ENCODE measurements at regions not wholly inside any gene's neighbourhood (a gene's known extent, or its start where the extent isn't known, plus 50 kb on each side); places are given as distances from the start of the nearest gene placed in this dataset.

- 91% methylated on average over 2 of the region's 2 CpGs; no CpG with 5 or more reads in 1 of the 2 donors for WGBS, 2 donors (ENCODE audit: low coverage in 1 of 2)
- Histone ChIP-seq H3K27ac (no peak overlapping the region), H3K4me1 (no peaks in the 10 kb centered on the region), H3K36me3 (no peaks in the 10 kb centered on the region), H3K4me3 (no peak overlapping the region), H3K27me3 (peaks cover 15% of the 10 kb centered on the region), H3K9me3 (peaks cover 0 to 8% (median 0%) of the 10 kb centered on the region in 3 donors)
- no peak for ATAC-seq
- TF ChIP-seq POLR2A (IDR thresholded peaks at IDR 0.05) (no peak), POLR2AphosphoS5 (IDR thresholded peaks at IDR 0.05) (no peak), EP300 (IDR thresholded peaks at IDR 0.05) (no peak)
- TF ChIP-seq, protein P1, sequence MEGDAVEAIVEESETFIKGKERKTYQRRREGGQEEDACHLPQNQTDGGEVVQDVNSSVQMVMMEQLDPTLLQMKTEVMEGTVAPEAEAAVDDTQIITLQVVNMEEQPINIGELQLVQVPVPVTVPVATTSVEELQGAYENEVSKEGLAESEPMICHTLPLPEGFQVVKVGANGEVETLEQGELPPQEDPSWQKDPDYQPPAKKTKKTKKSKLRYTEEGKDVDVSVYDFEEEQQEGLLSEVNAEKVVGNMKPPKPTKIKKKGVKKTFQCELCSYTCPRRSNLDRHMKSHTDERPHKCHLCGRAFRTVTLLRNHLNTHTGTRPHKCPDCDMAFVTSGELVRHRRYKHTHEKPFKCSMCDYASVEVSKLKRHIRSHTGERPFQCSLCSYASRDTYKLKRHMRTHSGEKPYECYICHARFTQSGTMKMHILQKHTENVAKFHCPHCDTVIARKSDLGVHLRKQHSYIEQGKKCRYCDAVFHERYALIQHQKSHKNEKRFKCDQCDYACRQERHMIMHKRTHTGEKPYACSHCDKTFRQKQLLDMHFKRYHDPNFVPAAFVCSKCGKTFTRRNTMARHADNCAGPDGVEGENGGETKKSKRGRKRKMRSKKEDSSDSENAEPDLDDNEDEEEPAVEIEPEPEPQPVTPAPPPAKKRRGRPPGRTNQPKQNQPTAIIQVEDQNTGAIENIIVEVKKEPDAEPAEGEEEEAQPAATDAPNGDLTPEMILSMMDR (IDR thresholded peaks at IDR 0.05) = no peak
Observed at GRCh38 chr14:97172644-97173043, 375.5 kb downstream of the VRK1 start.

GRCh38 chr14:97177016-97177415 lies 379.8 kb downstream of the VRK1 start:
- Histone ChIP-seq H3K27ac (no peak overlapping the region), H3K36me3 (no peaks in the 10 kb centered on the region), H3K4me1 (no peaks in the 10 kb centered on the region), H3K9me3 (peaks cover 0 to 8% (median 0%) of the 10 kb centered on the region in 3 donors), H3K4me3 (no peak overlapping the region), H3K27me3 (peaks cover 25% of the 10 kb centered on the region)
- WGBS, 2 donors (ENCODE audit: low coverage in 1 of 2) = 35 to 58% methylated on average over 4 of the region's 6 CpGs
- ATAC-seq = no peak
- TF ChIP-seq POLR2AphosphoS5 (IDR thresholded peaks at IDR 0.05) (no peak), EP300 (IDR thresholded peaks at IDR 0.05) (no peak), POLR2A (IDR thresholded peaks at IDR 0.05) (no peak)
- TF ChIP-seq, protein P1 (IDR thresholded peaks at IDR 0.05) = no peak

- Histone ChIP-seq H3K4me1 (no peaks in the 10 kb centered on the region), H3K36me3 (no peaks in the 10 kb centered on the region), H3K9me3 (peaks cover 0 to 7% (median 0%) of the 10 kb centered on the region in 3 donors), H3K27ac (no peak overlapping the region), H3K4me3 (no peak overlapping the region), H3K27me3 (peaks cover 21% of the 10 kb centered on the region)
- TF ChIP-seq POLR2AphosphoS5 (IDR thresholded peaks at IDR 0.05) = no peak
- TF ChIP-seq EP300 (IDR thresholded peaks at IDR 0.05) = no peak
- WGBS, 2 donors (ENCODE audit: low coverage in 1 of 2) = 46 to 54% methylated on average over 3 to 5 of the region's 5 CpGs
- ATAC-seq = no peak
Observed at GRCh38 chr14:97177635-97178034, 380.5 kb downstream of the VRK1 start.

DNA sequence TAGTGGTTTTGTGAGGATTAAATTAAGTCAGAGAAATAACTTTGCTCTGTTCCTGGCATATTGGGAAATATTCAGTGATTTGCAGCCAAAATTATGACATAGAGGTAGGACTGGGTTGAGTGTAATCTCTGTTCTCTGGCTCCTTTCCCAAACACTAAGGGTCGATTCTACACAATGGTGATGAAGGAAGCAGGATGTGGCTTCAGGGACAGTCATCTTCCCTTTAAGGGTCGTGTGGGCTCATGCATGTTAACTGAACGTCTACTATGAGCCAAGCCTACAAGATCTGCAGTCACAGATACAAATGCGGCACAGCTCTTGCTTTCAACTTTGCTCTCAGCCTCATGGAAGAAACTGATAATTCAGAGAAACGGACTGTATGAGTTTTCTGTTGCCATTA lies 381.6 kb downstream of the VRK1 start:
- no peak overlapping the region for H3K4me3 ChIP-seq
- no peaks in the 10 kb centered on the region for H3K4me1 ChIP-seq
- TF ChIP-seq, protein P1 (IDR thresholded peaks at IDR 0.05) = no peak
- TF ChIP-seq POLR2AphosphoS5 (IDR thresholded peaks at IDR 0.05) = no peak
- no peak for TF ChIP-seq POLR2A (IDR thresholded peaks at IDR 0.05)
- no peak for TF ChIP-seq EP300 (IDR thresholded peaks at IDR 0.05)

GRCh38 chr14:97179573-97179972 lies 382.4 kb downstream of the VRK1 start:
- no peaks in the 10 kb centered on the region for H3K4me1 ChIP-seq
- no peak overlapping the region for H3K4me3 ChIP-seq
- WGBS, 2 donors (ENCODE audit: low coverage in 1 of 2) = 50% methylated on average over 2 of the region's 3 CpGs; no CpG with 5 or more reads in 1 of the 2 donors
- no peak for TF ChIP-seq EP300 (IDR thresholded peaks at IDR 0.05)
- no peak for TF ChIP-seq POLR2A (IDR thresholded peaks at IDR 0.05)
- ATAC-seq = no peak
- H3K27me3 ChIP-seq = peaks cover 30% of the 10 kb centered on the region
- no peak overlapping the region for H3K27ac ChIP-seq
- no peaks in the 10 kb centered on the region for H3K36me3 ChIP-seq
- H3K9me3 ChIP-seq = no peaks in the 10 kb centered on the region

More for the DNA sequence above, 381.6 kb downstream of the VRK1 start:
- Histone ChIP-seq H3K9me3 (no peaks in the 10 kb centered on the region), H3K27ac (no peak overlapping the region), H3K27me3 (peaks cover 30% of the 10 kb centered on the region), H3K36me3 (no peaks in the 10 kb centered on the region)
- ATAC-seq = no peak
- 58 to 82% methylated on average over 4 to 5 of the region's 5 CpGs for WGBS, 2 donors (ENCODE audit: low coverage in 1 of 2)

DNA sequence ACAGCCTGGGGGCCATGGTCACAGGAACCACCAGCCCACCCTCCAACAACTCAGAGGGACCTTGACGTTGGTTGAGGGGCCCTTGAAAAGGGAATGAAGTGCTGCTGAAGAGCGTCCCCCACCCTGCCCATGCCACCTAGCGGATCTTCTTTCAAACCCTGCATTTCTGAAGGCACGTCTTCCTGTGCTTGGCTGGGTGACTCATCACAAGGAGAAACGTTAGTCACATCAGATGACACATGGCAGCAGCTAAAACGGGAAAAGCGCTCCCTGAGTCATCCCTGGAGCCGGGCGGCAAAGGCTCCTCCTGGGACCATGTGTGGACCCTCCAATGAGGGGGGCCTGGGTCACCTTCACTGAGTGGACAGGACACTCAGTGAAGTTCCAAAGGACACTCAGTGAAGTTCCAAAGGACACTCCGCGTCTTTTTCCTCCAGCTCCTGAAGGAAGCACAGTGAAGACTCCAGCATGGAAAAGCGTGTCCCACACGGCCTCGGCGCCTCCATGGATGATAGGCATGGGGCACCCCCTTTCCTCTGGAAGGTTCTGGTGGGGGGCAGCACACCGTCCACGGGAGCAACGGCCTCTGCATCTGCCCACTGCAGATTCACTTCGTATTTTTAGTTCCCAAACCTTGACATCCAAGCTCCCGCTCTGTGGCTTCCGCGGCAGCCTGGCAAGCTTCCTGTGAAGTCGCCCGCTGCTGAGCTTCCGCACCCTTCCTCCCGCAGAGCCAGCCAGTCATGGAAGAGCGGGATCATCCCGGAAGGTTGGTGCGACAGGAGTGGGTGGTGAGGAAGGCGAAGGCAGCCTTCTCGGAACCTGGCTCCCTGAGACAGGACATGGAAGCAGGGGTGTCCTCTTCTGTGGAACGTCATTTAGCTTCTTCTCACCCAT lies 383.4 kb downstream of the VRK1 start:
- H3K27ac ChIP-seq = no peak overlapping the region
- WGBS, 2 donors (ENCODE audit: low coverage in 1 of 2) = 82 to 83% methylated on average over 3 to 16 of the region's 32 CpGs
- H3K27me3 ChIP-seq = peaks cover 33% of the 10 kb centered on the region
- TF ChIP-seq, protein P1 (IDR thresholded peaks at IDR 0.05) = no peak
- TF ChIP-seq POLR2A (IDR thresholded peaks at IDR 0.05) (no peak), EP300 (IDR thresholded peaks at IDR 0.05) (no peak), POLR2AphosphoS5 (IDR thresholded peaks at IDR 0.05) (no peak)
- no peaks in the 10 kb centered on the region for H3K36me3 ChIP-seq
- no peaks in the 10 kb centered on the region for H3K4me1 ChIP-seq
- ATAC-seq = no peak
- H3K9me3 ChIP-seq = no peaks in the 10 kb centered on the region
- H3K4me3 ChIP-seq = no peak overlapping the region
